ENCODE measurements at regions not wholly inside any gene's neighbourhood (a gene's known extent, or its start where the extent isn't known, plus 50 kb on each side); places are given as distances from the start of the nearest gene placed in this dataset.
"Not testable (repeated sequence)": the region's sequence is repeated elsewhere in the genome, so short reads cannot be mapped to it uniquely, and the experiment has no call there.

GRCh38 chr21:24423546-24423945 is 1183.7 kb downstream of the MRPL39 start:
- Histone ChIP-seq H3K4me1 (ENCODE audit: control insufficient read depth, insufficient read depth, low read length) (peaks cover 2% of the 10 kb centered on the region), H3K27ac (ENCODE audit: low read length) (no peak overlapping the region), H3K4me3 (ENCODE audit: low read length) (no peak overlapping the region), H3K27me3 (ENCODE audit: control insufficient read depth, insufficient read depth, low read length) (no peaks in the 10 kb centered on the region), H3K9me3 (ENCODE audit: control insufficient read depth, insufficient read depth, low read length) (peaks cover 10% of the 10 kb centered on the region), H3K36me3 (ENCODE audit: control insufficient read depth, insufficient read depth, low read length) (no peaks in the 10 kb centered on the region)
- H3K36me3 Mint-ChIP-seq = peaks cover 10% of the 10 kb centered on the region
- peaks cover 0 to 5% of the 10 kb centered on the region in 2 donors for H3K9me3 Mint-ChIP-seq
- intact Hi-C loops (cut with micrococcal nuclease) = no loop called here
- peaks cover 2 to 5% of the 10 kb centered on the region in 2 donors for H3K27me3 Mint-ChIP-seq (ENCODE audit: low read depth in 2 of 2)
- H3K4me3 Mint-ChIP-seq = no peak overlapping the region
- peaks cover 4 to 5% of the 10 kb centered on the region in 2 donors for H3K4me1 Mint-ChIP-seq
- H3K27ac Mint-ChIP-seq = no peak overlapping the region
- DNase-seq (no peak), ATAC-seq (no peak)
- TF ChIP-seq, protein P1, sequence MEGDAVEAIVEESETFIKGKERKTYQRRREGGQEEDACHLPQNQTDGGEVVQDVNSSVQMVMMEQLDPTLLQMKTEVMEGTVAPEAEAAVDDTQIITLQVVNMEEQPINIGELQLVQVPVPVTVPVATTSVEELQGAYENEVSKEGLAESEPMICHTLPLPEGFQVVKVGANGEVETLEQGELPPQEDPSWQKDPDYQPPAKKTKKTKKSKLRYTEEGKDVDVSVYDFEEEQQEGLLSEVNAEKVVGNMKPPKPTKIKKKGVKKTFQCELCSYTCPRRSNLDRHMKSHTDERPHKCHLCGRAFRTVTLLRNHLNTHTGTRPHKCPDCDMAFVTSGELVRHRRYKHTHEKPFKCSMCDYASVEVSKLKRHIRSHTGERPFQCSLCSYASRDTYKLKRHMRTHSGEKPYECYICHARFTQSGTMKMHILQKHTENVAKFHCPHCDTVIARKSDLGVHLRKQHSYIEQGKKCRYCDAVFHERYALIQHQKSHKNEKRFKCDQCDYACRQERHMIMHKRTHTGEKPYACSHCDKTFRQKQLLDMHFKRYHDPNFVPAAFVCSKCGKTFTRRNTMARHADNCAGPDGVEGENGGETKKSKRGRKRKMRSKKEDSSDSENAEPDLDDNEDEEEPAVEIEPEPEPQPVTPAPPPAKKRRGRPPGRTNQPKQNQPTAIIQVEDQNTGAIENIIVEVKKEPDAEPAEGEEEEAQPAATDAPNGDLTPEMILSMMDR (IDR thresholded peaks at IDR 0.05) = no peak

GRCh38 chr21:24420689-24421088 is 1186.6 kb downstream of the MRPL39 start:
- H3K36me3 Mint-ChIP-seq = peaks cover 10% of the 10 kb centered on the region
- TF ChIP-seq, protein P1 (IDR thresholded peaks at IDR 0.05) = no peak
- Histone ChIP-seq H3K27me3 (ENCODE audit: control insufficient read depth, insufficient read depth, low read length) (no peaks in the 10 kb centered on the region), H3K9me3 (ENCODE audit: control insufficient read depth, insufficient read depth, low read length) (peaks cover 12% of the 10 kb centered on the region), H3K36me3 (ENCODE audit: control insufficient read depth, insufficient read depth, low read length) (no peaks in the 10 kb centered on the region), H3K4me3 (ENCODE audit: low read length) (no peak overlapping the region), H3K27ac (ENCODE audit: low read length) (no peak overlapping the region), H3K4me1 (ENCODE audit: control insufficient read depth, insufficient read depth, low read length) (no peaks in the 10 kb centered on the region)
- H3K4me1 Mint-ChIP-seq = no peaks in the 10 kb centered on the region
- DNase-seq = no peak
- peaks cover 0 to 3% of the 10 kb centered on the region in 2 donors for H3K9me3 Mint-ChIP-seq
- no peak overlapping the region for H3K27ac Mint-ChIP-seq
- no peak overlapping the region for H3K4me3 Mint-ChIP-seq
- intact Hi-C loops (cut with micrococcal nuclease) = no loop called here
- peaks cover 5% of the 10 kb centered on the region in 2 donors for H3K27me3 Mint-ChIP-seq (ENCODE audit: low read depth in 2 of 2)
- ATAC-seq = no peak
- WGBS (ENCODE audit: insufficient coverage) = 88% methylated on average over 1 of the region's 1 CpG

GRCh38 chr21:24419641-24420040 is 1187.6 kb downstream of the MRPL39 start:
- H3K27ac ChIP-seq (ENCODE audit: low read length); H3K27me3 Mint-ChIP-seq (ENCODE audit: low read depth in 2 of 2); intact Hi-C loops (cut with micrococcal nuclease); H3K27ac Mint-ChIP-seq; H3K36me3 ChIP-seq (ENCODE audit: control insufficient read depth, insufficient read depth, low read length); ATAC-seq; H3K27me3 ChIP-seq (ENCODE audit: control insufficient read depth, insufficient read depth, low read length); H3K4me3 Mint-ChIP-seq; H3K4me1 Mint-ChIP-seq; H3K4me1 ChIP-seq (ENCODE audit: control insufficient read depth, insufficient read depth, low read length); H3K9me3 Mint-ChIP-seq; H3K4me3 ChIP-seq (ENCODE audit: low read length); DNase-seq: not testable (repeated sequence)
- peaks cover 10% of the 10 kb centered on the region for H3K36me3 Mint-ChIP-seq
- peaks cover 12% of the 10 kb centered on the region for H3K9me3 ChIP-seq (ENCODE audit: control insufficient read depth, insufficient read depth, low read length)

- H3K36me3 ChIP-seq (ENCODE audit: control insufficient read depth, insufficient read depth, low read length) = no peaks in the 10 kb centered on the region
- TF ChIP-seq, protein P1 (IDR thresholded peaks at IDR 0.05) = no peak
- H3K27ac Mint-ChIP-seq = no peak overlapping the region
- H3K9me3 Mint-ChIP-seq = peaks cover 0 to 3% of the 10 kb centered on the region in 2 donors
- no peak overlapping the region for H3K4me3 Mint-ChIP-seq
- intact Hi-C loops (cut with micrococcal nuclease) = no loop called here
- H3K36me3 Mint-ChIP-seq = peaks cover 10% of the 10 kb centered on the region
- peaks cover 12% of the 10 kb centered on the region for H3K9me3 ChIP-seq (ENCODE audit: control insufficient read depth, insufficient read depth, low read length)
- H3K27me3 ChIP-seq (ENCODE audit: control insufficient read depth, insufficient read depth, low read length) = no peaks in the 10 kb centered on the region
- H3K27ac ChIP-seq (ENCODE audit: low read length) = no peak overlapping the region
- peaks cover 0 to 6% of the 10 kb centered on the region in 2 donors for H3K27me3 Mint-ChIP-seq (ENCODE audit: low read depth in 2 of 2)
- H3K4me3 ChIP-seq (ENCODE audit: low read length) = no peak overlapping the region
- H3K4me1 ChIP-seq (ENCODE audit: control insufficient read depth, insufficient read depth, low read length) = no peaks in the 10 kb centered on the region
- no peak for DNase-seq
- ATAC-seq = no peak
- H3K4me1 Mint-ChIP-seq = no peaks in the 10 kb centered on the region
Observed at GRCh38 chr21:24418671-24419070, 1188.6 kb downstream of the MRPL39 start.

Data from natural killer cell (primary cell).